ENCODE measurements at regions not wholly inside any gene's neighbourhood (a gene's known extent, or its start where the extent isn't known, plus 50 kb on each side); places are given as distances from the start of the nearest gene placed in this dataset.

- no peak overlapping the region for H3K27ac ChIP-seq (ENCODE audit: low read length)
- no peaks in the 10 kb centered on the region for H3K9me3 ChIP-seq (ENCODE audit: low read length)
- no peak for TF ChIP-seq MXI1 (conservative IDR thresholded peaks at IDR 0.05; ENCODE audit: poor library complexity, severe bottlenecking)
- TF ChIP-seq CTCF (IDR thresholded peaks at IDR 0.05; ENCODE audit: poor library complexity, severe bottlenecking): no peak
- no peak for TF ChIP-seq EZH2 (IDR thresholded peaks at IDR 0.05; ENCODE audit: borderline replicate concordance, insufficient read depth, low read length, poor library complexity, severe bottlenecking)
- no peak for TF ChIP-seq TAF1 (IDR thresholded peaks at IDR 0.05; ENCODE audit: low read depth)
- no peak for TF ChIP-seq SMC3 (conservative IDR thresholded peaks at IDR 0.05; ENCODE audit: poor library complexity)
- TF ChIP-seq RAD21 (conservative IDR thresholded peaks at IDR 0.05): no peak
- TF ChIP-seq POLR2AphosphoS5 (IDR thresholded peaks at IDR 0.05): no peak
- TF ChIP-seq REST (IDR thresholded peaks at IDR 0.05; ENCODE audit: borderline replicate concordance): no peak
- no peak for TF ChIP-seq EP300 (conservative IDR thresholded peaks at IDR 0.05; ENCODE audit: poor library complexity, severe bottlenecking)
- no peaks in the 10 kb centered on the region for H3K9me2 ChIP-seq (ENCODE audit: insufficient read depth, low read length)
- no peaks in the 10 kb centered on the region for H3K79me2 ChIP-seq (replicated peaks; ENCODE audit: insufficient read depth, low read length)
- H3K9ac ChIP-seq (ENCODE audit: low read length): no peak overlapping the region
- no peak overlapping the region for H3K4me2 ChIP-seq (ENCODE audit: low read length)
- H3F3A ChIP-seq (ENCODE audit: insufficient read depth, low read length, poor library complexity, severe bottlenecking): no peaks in the 10 kb centered on the region
- H2AFZ ChIP-seq (ENCODE audit: low read depth, low read length): no peak overlapping the region
- H3K4me3 ChIP-seq (ENCODE audit: low read length): no peak overlapping the region
- H3K27me3 ChIP-seq (ENCODE audit: insufficient read depth, low read depth, low read length): no peaks in the 10 kb centered on the region
- H3K36me3 ChIP-seq (ENCODE audit: insufficient read depth, low read length): no peaks in the 10 kb centered on the region
- H4K20me1 ChIP-seq (ENCODE audit: insufficient read depth): no peaks in the 10 kb centered on the region
Measured at GRCh38 chr1:79193211-79194079, 186.9 kb upstream of the ADGRL4 start.

GRCh38 chr1:79190074-79190473 is 183.5 kb upstream of the ADGRL4 start:
- Histone ChIP-seq H3K27me3 (ENCODE audit: insufficient read depth, low read depth, low read length) (no peaks in the 10 kb centered on the region), H3K79me2 (replicated peaks; ENCODE audit: insufficient read depth, low read length) (no peaks in the 10 kb centered on the region), H4K20me1 (ENCODE audit: insufficient read depth) (no peaks in the 10 kb centered on the region), H3K9ac (ENCODE audit: low read length) (no peak overlapping the region), H3K9me3 (ENCODE audit: low read length) (no peaks in the 10 kb centered on the region), H3F3A (ENCODE audit: insufficient read depth, low read length, poor library complexity, severe bottlenecking) (no peaks in the 10 kb centered on the region), H2AFZ (ENCODE audit: low read depth, low read length) (no peak overlapping the region), H3K36me3 (ENCODE audit: insufficient read depth, low read length) (no peaks in the 10 kb centered on the region), H3K9me2 (ENCODE audit: insufficient read depth, low read length) (no peaks in the 10 kb centered on the region), H3K4me2 (ENCODE audit: low read length) (no peak overlapping the region), H3K4me3 (ENCODE audit: low read length) (no peak overlapping the region), H3K27ac (ENCODE audit: low read length) (no peak overlapping the region)
- TF ChIP-seq REST (IDR thresholded peaks at IDR 0.05; ENCODE audit: borderline replicate concordance) (no peak), MXI1 (conservative IDR thresholded peaks at IDR 0.05; ENCODE audit: poor library complexity, severe bottlenecking) (no peak), CTCF (IDR thresholded peaks at IDR 0.05; ENCODE audit: poor library complexity, severe bottlenecking) (no peak), SMC3 (conservative IDR thresholded peaks at IDR 0.05; ENCODE audit: poor library complexity) (no peak), RAD21 (conservative IDR thresholded peaks at IDR 0.05) (no peak), EZH2 (IDR thresholded peaks at IDR 0.05; ENCODE audit: borderline replicate concordance, insufficient read depth, low read length, poor library complexity, severe bottlenecking) (no peak), POLR2AphosphoS5 (IDR thresholded peaks at IDR 0.05) (no peak), EP300 (conservative IDR thresholded peaks at IDR 0.05; ENCODE audit: poor library complexity, severe bottlenecking) (no peak), TAF1 (IDR thresholded peaks at IDR 0.05; ENCODE audit: low read depth) (no peak)

Measured in neural cell (in vitro differentiated cells).